ENCODE measurements at regions not wholly inside any gene's neighbourhood (a gene's known extent, or its start where the extent isn't known, plus 50 kb on each side); places are given as distances from the start of the nearest gene placed in this dataset.

GRCh38 chr11:134555510-134555909 is 143.5 kb upstream of the B3GAT1 start:
- no peak for DNase-seq

- DNase-seq: no peak
These were observed 142.8 kb upstream of the B3GAT1 start for GRCh38 chr11:134554861-134555260.

GRCh38 chr11:134554106-134554505 is 142.1 kb upstream of the B3GAT1 start:
- DNase-seq: no peak

- DNase-seq: no peak
These were observed 140.7 kb upstream of the B3GAT1 start for GRCh38 chr11:134552749-134553148.

DNA sequence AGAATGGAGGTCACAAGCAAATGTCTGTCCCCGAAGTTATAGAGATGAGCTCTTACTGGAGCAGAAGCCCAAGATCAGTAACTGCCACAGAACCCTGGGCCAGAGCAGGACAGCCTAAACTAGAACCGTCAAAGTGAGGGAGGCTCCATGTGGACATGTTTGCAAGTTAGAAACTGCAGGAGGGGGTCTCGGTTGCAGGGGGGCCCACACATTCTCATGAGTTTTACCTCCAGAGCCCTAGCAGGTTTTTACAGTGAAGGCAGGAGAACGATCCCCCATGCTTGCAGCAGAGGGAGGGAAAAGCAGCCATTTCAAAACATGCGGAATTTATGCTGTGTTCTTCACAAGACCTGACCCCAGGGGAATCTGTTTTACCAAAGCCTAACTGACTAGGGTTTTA is 133.5 kb upstream of the B3GAT1 start:
- no peak for DNase-seq

GRCh38 chr11:134544095-134544815 is 132.2 kb upstream of the B3GAT1 start:
- no peak for DNase-seq

GRCh38 chr11:134543645-134544044 is 131.6 kb upstream of the B3GAT1 start:
- DNase-seq: no peak

GRCh38 chr11:134543241-134543640 is 131.2 kb upstream of the B3GAT1 start:
- DNase-seq: no peak

DNA sequence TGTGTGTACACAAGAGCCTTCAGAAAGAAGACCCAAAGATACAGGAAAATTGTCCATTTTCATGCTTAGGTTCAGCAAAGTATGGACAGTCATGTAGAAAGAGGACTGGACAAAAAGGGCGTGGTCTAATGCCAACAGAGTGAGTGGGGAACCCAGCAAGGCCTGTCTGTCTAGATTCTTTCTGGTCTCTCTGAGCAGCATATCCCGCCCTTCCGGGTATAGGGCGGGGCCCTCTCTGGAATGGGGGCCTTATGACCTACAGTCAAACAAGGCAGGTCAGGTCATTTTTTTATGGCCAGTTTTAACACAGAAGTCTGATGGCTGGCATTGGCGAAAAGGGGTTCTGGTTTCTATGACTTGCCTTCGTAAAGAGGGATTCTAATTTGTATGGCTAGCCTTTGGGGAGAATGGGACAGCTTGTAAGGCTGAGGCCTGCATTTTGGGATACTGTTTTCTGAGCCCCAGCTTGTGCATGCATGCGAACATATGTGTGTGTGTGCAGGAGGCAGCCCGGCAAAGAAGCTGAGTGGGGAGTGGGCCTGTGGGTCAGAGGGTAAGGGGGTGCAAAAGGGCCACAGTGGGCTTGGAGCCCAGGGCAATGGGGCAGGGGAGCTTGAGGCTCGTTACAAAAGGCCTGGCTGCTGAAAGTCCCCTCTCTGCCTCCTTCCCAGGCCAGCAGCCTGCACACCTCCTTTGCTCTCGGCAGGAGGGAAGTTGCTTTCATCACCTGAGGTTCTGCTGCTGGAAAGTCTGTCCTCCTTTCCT is 130.5 kb upstream of the B3GAT1 start:
- no peak for DNase-seq

DNA sequence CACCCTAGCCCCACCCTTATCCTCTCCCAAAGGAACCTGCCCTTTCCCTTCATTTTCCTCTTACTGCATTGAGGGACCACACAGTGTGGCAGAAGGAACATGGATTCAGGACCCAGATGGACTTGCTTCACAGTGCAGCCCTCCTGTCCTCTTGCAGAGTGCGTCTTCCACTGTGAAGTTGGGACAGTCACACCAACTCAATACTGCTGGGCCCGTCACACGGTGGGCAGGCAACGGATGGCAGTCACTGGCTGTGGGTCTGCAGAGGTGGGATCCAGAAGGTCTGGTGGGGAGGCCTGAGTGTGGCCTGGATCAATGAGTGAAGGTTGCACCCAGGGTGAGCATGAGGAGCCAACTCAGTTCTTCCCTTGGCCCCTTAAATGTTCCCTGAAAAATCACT is 129.9 kb upstream of the B3GAT1 start:
- DNase-seq: no peak

DNA sequence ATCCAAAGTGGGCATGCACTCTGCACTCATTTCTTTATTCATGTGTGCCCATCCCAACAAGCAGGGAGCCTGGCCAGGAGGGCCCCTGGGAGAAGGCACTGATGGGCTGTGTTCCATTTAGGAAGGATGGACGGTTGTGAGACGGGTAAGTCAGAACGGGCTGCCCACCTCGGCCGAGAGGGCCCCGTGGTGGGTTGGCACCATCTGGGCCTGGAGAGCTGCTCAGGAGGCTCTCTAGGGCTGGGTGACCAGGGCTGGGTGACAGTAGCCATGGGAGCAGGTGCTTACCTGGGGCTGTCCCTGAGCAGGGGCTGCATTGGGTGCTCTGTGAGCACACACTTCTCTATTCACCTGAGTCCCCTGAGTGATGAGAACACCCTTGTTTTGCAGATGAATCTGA is 129.3 kb upstream of the B3GAT1 start:
- DNase-seq: no peak

DNA sequence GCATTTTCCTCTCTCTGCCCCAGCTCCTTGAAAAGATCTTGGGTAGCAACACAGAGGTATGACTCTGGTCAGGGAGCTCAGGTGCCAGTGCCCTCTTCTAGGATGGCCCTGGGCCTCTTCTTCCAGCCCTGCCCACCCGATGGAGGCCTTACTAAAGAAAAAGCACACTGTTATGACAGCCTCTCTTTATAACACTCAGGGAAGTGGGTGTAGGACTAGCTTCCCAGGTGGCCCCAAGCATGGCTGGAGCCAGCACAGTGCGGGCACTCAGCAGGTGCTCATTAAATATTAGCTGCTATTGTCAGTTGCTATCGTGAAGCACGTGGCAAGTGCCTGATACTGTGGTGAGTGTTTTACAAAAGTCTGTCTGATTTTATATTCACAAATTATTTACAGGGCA is 127.2 kb upstream of the B3GAT1 start:
- no peak for DNase-seq

DNA sequence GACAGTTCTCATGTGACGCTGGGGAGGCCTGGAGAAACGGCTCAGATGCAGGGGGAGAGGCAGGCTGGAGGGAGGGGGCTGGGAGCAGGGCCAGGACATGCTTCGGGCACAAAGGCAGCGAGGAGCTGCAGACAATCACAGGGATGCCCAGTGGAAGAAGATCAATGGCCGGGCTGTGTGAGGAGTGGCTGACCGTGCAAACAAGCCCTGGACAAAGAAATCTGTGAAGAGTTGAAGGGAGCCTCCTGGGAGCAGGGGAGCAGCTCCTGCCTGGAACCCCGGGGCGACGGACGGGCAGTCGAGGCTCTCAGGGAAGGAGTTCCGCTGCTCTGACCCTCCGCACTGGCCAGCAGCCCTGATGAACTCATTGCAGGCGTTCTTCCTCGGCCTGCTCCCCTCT is 126.7 kb upstream of the B3GAT1 start:
- DNase-seq: no peak

GRCh38 chr11:134537941-134538340 is 125.9 kb upstream of the B3GAT1 start:
- no peak for DNase-seq

DNA sequence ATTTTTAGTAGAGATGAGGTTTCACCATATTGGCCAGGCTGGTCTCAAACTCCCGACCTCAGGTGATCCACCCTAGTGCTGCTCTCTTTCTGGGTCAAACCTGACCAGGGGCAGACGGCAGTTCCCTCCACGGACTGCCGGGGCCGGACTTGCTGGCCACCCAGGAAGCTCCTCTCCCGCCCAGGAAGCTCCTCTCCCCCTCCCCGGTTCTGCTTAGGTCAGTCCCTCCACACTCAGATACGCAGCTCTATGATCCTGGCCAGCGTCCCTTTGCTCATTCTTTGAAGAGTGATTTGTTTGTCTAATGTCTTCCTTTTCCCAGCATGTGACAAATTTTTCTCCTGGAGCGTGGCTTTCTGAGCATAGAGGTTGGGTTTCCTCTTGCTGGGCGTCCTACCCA is 125.3 kb upstream of the B3GAT1 start:
- DNase-seq: no peak

DNA sequence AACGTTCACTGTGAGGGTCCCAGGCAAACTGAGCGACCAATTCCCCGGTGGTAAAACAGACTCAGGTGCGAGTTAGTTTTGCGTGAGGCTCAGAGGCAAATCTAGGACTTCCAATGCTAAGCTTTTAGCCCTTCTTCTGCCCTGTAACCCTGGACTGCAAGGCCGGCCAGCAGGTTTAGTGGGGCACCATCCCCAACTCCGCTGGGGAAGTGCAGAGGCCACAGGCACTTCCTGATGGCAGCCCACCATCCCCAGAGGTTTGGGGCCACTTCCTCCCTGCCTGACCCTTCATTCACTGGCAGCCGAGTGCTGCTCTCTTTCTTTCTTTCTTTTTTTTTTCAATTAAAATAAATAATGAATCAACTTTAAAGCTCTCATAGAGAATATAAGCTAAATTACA is 124.6 kb upstream of the B3GAT1 start:
- no peak for DNase-seq

- no peak for DNase-seq
These were observed 124.2 kb upstream of the B3GAT1 start for GRCh38 chr11:134536219-134536618.

GRCh38 chr11:134535029-134536025 is 123.3 kb upstream of the B3GAT1 start:
- DNase-seq: no peak

- DNase-seq: no peak
These were observed 121.5 kb upstream of the B3GAT1 start for GRCh38 chr11:134533511-134533910.

GRCh38 chr11:134532921-134533421 is 120.9 kb upstream of the B3GAT1 start:
- no peak for DNase-seq

DNA sequence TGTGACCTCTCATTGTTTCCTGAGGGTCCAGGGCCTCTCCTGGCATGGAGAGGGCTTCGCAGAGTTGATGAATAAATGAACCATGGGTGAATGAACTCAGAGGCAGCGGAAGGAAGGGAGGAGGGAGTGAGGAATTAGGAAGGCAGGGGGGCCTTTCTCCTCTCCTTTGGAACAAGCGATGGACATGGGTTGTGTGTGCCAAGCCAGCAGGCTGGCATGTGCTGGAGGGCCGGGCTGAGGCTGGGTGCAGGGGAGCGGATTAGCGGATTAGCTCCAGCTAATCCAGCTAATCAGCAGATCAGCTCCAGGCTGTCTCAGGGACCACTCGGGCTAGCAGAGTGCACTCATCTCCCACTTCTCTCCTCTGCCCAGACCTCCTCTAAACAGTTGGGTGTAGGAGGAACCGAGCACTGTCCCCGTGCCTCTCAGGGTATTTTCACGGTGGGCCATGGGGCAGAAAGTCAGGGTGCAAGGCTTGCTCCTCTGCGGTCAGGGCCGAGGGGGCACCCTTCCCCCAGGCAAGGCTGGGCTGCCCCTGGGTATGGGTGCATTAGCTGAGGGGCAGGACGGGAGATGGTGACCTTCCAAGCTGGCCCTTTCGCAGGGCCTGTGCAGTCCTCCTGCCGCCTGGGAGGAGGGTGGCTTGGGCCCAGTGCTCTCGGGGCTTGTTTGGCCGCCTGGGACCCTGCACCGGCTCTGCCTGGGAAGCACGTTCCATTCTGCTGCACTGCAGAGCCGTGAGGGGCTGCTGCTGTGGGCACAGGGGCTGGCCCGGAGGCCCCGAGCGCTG is 120.3 kb upstream of the B3GAT1 start:
- no peak for DNase-seq

Measured in left kidney (tissue), 1 donor.